ENCODE measurements at regions not wholly inside any gene's neighbourhood (a gene's known extent, or its start where the extent isn't known, plus 50 kb on each side); places are given as distances from the start of the nearest gene placed in this dataset.

GRCh38 chr3:177602601-177603147, 405.4 kb upstream of the TBL1XR1 start:
- H3K27me3 ChIP-seq (replicated peaks; ENCODE audit: insufficient read depth, low read depth, low read length, poor library complexity) = no peaks in the 10 kb centered on the region
- intact Hi-C loops (cut with micrococcal nuclease; ENCODE audit: unreplicated experiment) = no loop called here
- no peak for DNase-seq (ENCODE audit: low spot score)
- POLR2A ChIA-PET (ENCODE audit: low non-redundant PET) = no interaction called here
- H3K4me1 ChIP-seq (ENCODE audit: insufficient read depth, low read length, poor library complexity, severe bottlenecking) = peaks cover 15% of the 10 kb centered on the region
- no peaks in the 10 kb centered on the region for H3K36me3 ChIP-seq (ENCODE audit: insufficient read depth, low read length, poor library complexity, severe bottlenecking)
- TF ChIP-seq CTCF (conservative IDR thresholded peaks at IDR 0.05; ENCODE audit: low read depth, low read length) = no peak
- TF ChIP-seq EZH2 (IDR thresholded peaks at IDR 0.05; ENCODE audit: borderline replicate concordance, low read depth, low read length, poor library complexity, severe bottlenecking) = no peak
- no peak overlapping the region for H3K27ac ChIP-seq (ENCODE audit: low read depth, low read length, poor library complexity, severe bottlenecking)
- no peak overlapping the region for H3K4me3 ChIP-seq (ENCODE audit: low read depth, low read length, poor library complexity, severe bottlenecking)
- H3K9me3 ChIP-seq (ENCODE audit: low read depth, low read length, poor library complexity, severe bottlenecking) = no peaks in the 10 kb centered on the region
- CTCF ChIA-PET = no interaction called here
- BruUV-seq (replicated peaks) = no TSS peak

GRCh38 chr3:177603148-177603603, 405.9 kb upstream of the TBL1XR1 start:
- POLR2A ChIA-PET (ENCODE audit: low non-redundant PET) = no interaction called here
- no TSS peak for BruUV-seq (replicated peaks)
- intact Hi-C loops (cut with micrococcal nuclease; ENCODE audit: unreplicated experiment) = no loop called here

GRCh38 chr3:177604181-177604580, 406.9 kb upstream of the TBL1XR1 start:
- Histone ChIP-seq H3K9me3 (ENCODE audit: low read depth, low read length, poor library complexity, severe bottlenecking) (no peaks in the 10 kb centered on the region), H3K4me3 (ENCODE audit: low read depth, low read length, poor library complexity, severe bottlenecking) (no peak overlapping the region), H3K4me1 (ENCODE audit: insufficient read depth, low read length, poor library complexity, severe bottlenecking) (no peaks in the 10 kb centered on the region), H3K27me3 (replicated peaks; ENCODE audit: insufficient read depth, low read depth, low read length, poor library complexity) (no peaks in the 10 kb centered on the region), H3K27ac (ENCODE audit: low read depth, low read length, poor library complexity, severe bottlenecking) (no peak overlapping the region), H3K36me3 (ENCODE audit: insufficient read depth, low read length, poor library complexity, severe bottlenecking) (no peaks in the 10 kb centered on the region)
- TF ChIP-seq EZH2 (IDR thresholded peaks at IDR 0.05; ENCODE audit: borderline replicate concordance, low read depth, low read length, poor library complexity, severe bottlenecking) (no peak), CTCF (conservative IDR thresholded peaks at IDR 0.05; ENCODE audit: low read depth, low read length) (no peak)
- ChIA-PET CTCF (no interaction called here), POLR2A (ENCODE audit: low non-redundant PET) (no interaction called here)
- intact Hi-C loops (cut with micrococcal nuclease; ENCODE audit: unreplicated experiment) = no loop called here
- no TSS peak for BruUV-seq (replicated peaks)
- DNase-seq (ENCODE audit: low spot score) = no peak

More at GRCh38 chr3:177603148-177603603, 405.9 kb upstream of the TBL1XR1 start:
- Histone ChIP-seq H3K27ac (ENCODE audit: low read depth, low read length, poor library complexity, severe bottlenecking) (no peak overlapping the region), H3K4me1 (ENCODE audit: insufficient read depth, low read length, poor library complexity, severe bottlenecking) (peaks cover 10% of the 10 kb centered on the region), H3K36me3 (ENCODE audit: insufficient read depth, low read length, poor library complexity, severe bottlenecking) (no peaks in the 10 kb centered on the region), H3K4me3 (ENCODE audit: low read depth, low read length, poor library complexity, severe bottlenecking) (no peak overlapping the region), H3K27me3 (replicated peaks; ENCODE audit: insufficient read depth, low read depth, low read length, poor library complexity) (no peaks in the 10 kb centered on the region), H3K9me3 (ENCODE audit: low read depth, low read length, poor library complexity, severe bottlenecking) (no peaks in the 10 kb centered on the region)
- TF ChIP-seq CTCF (conservative IDR thresholded peaks at IDR 0.05; ENCODE audit: low read depth, low read length) = no peak
- no peak for TF ChIP-seq EZH2 (IDR thresholded peaks at IDR 0.05; ENCODE audit: borderline replicate concordance, low read depth, low read length, poor library complexity, severe bottlenecking)
- no peak for DNase-seq (ENCODE audit: low spot score)
- CTCF ChIA-PET = no interaction called here

Data from A673 (cell line).